NCI-H2107 treated with DMSO at 0.1 percent for 48 hours (cell line): ENCODE measurements at regions not wholly inside any gene's neighbourhood (a gene's known extent, or its start where the extent isn't known, plus 50 kb on each side); places are given as distances from the start of the nearest gene placed in this dataset.
"Not testable (repeated sequence)": the region's sequence is repeated elsewhere in the genome, so short reads cannot be mapped to it uniquely, and the experiment has no call there.

Experiments
- DNase-seq: peaks from one replicate; lab custom pipeline; 2025; ENCODE audit not compliant: unreplicated experiment; lab: John Stamatoyannopoulos, UW

GRCh38 chr7:17437586-17437985, 139.1 kb downstream of the AHR start:
- no peak for DNase-seq

GRCh38 chr7:17440025-17440784, 141.8 kb downstream of the AHR start:
- DNase-seq, result not testable (repeated sequence)

GRCh38 chr7:17440831-17441230, 142.4 kb downstream of the AHR start:
- no peak for DNase-seq

- DNase-seq, result no peak
Measured at GRCh38 chr7:17441557-17441956, 143.1 kb downstream of the AHR start.

DNA sequence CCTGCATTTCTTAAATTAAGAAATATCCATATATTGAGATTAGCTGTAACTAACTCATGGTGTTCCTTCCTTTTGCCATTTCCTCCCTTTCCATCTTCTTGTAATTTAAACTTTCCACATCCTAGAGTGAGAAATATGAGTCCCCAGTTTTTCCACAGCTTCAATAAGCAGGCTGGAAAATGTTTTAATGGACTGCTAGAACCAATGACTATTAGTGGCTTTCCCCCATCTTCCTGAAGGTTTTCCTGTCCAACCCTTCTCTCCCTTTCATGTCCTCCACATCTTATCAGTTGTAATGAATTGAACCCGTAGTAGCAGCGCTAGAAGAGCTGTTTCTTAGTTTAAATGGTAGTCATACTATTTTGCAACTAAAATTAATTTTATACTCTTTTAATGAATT, 145.7 kb downstream of the AHR start:
- DNase-seq, result no peak

GRCh38 chr7:17444673-17445072, 146.2 kb downstream of the AHR start:
- DNase-seq, result no peak

DNA sequence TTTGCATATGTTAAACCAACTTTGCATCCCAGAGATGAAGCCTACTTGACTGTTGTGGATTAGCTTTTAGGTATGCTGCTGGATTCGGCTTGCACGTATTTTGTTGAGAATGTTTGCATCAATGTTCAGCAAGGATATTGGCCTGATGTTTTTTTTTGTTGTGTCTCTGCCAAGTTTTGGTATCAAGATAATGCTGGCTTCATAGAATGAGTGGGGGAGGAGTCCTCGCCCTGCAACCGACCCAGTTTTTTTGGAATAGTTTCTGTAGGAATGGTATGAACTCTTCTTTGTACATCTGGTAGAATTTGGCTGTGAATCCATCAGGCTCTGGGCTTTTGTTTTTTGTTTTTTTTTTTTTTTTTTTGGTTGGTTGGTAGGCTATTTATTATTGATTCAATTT, 147.9 kb downstream of the AHR start:
- no peak for DNase-seq

GRCh38 chr7:17447728-17448478, 149.5 kb downstream of the AHR start:
- DNase-seq, result no peak

- no peak for DNase-seq
Measured at GRCh38 chr7:17448479-17449423, 150.3 kb downstream of the AHR start.

- DNase-seq, result no peak
Measured at GRCh38 chr7:17456541-17456940, 158.1 kb downstream of the AHR start.

DNA sequence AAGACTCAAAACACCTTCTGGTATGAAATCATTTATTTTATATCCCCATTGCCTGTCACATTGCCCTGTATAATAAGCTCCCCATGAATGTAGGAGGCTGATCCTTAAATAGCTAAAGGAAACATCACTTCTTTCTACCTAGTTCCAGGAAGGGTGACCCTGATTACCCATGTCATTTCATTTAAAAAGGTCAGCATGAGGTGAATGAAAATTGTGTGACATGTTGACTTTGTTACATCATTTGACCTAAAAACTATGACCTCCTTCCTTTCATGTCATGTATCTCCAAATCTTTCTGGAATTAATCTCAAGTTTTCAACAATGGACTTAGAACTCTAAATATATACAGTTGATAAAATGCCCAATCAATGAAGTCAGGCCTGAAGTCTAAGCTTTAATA, 161.5 kb downstream of the AHR start:
- no peak for DNase-seq

DNA sequence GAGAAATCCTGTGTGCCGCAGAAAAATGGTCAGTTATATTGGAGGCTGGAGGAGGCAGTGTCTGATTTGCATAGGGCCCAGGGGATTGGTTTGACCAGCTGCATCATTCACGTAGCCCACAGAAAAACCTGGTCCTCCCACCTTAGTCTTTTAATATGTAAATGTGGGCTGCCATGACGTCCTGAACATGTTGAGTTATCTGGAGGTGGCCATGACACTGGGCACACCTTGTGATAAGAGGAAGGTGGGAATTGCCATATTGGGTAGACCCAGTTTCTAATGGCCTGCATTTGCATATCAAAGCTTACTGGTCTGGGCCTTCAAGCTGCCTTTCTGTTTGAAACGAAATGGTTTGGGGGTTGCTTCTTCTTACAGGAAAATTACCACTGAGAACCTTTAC, 162.2 kb downstream of the AHR start:
- no peak for DNase-seq

GRCh38 chr7:17462131-17462631, 163.7 kb downstream of the AHR start:
- DNase-seq, result no peak

GRCh38 chr7:17463511-17464085, 165.1 kb downstream of the AHR start:
- DNase-seq, result no peak

- DNase-seq, result no peak
Measured at GRCh38 chr7:17466216-17466615, 167.8 kb downstream of the AHR start.

DNA sequence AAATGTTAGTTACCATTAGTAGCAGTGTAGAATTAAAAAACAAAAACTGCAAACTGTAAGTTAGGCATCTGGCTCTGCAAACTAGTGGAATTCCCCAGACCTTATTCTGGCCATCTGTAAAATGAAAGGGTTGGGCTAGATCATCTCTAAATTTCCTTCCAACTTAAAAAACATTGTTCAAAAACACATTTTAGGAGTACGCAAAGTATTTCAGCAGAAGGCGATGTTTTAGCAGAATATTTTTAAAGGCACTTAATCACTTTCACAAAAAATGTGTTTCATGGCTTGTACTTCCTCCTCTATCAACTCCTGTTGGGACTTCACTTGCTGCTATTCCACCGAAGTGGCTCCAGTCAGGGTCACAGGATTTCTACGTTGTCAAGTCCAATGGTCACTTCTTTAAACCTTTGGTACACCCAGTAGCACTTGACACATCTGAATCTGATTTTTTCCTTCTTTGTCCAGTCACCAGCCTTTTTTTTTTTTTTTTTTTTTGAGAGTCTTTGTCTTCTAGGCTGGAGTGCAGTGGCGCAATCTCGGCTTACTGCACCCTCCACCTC, 169.0 kb downstream of the AHR start:
- no peak for DNase-seq

- DNase-seq, result no peak
Measured at GRCh38 chr7:17471325-17471724, 172.9 kb downstream of the AHR start.

DNA sequence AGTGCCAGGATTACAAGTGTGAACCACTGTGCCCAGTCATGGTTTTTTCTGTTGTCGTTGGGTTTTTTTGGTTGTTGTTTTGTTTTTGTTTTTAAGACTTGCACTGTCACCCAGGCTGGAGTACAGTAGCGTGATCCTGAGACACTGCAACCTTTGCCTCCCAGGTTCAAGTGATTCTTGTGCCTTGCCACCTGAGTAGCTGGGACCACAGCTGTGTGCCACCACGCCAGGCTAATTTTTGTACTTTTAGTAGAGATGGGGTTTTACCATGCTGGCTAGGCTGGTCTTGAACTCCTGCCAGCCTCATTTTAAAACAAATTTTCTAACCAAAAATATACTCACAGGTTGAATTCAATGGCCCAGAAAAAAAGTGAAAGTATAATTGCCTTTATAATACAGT, 174.1 kb downstream of the AHR start:
- no peak for DNase-seq

DNA sequence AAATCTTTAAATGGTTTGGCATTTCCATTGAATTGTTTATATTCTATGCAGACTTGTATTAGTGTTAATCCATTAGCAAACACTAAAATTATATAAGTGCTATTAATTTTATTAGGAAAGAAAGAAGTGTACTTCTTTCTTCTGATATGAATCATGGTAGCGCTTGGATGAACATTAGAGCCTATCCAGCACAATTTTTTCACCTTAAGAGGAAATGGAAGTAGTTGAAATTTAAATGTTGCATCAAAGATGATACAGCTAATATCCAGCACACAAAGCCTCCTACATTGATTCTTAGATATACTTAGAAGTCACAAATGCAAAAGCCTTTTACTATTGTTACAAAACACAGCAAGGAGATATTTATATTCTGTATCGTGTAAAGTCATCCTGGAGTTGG, 174.5 kb downstream of the AHR start:
- DNase-seq, result no peak

- DNase-seq, result no peak
Measured at GRCh38 chr7:17474724-17475344, 176.4 kb downstream of the AHR start.
